Liver (tissue), 8 donors: ENCODE measurements at regions not wholly inside any gene's neighbourhood (a gene's known extent, or its start where the extent isn't known, plus 50 kb on each side); places are given as distances from the start of the nearest gene placed in this dataset.

ENCODE experiments used
- DNase-seq: peaks from one replicate; pipeline ENCODE4 v3.0.0-alpha.2; 2017; ENCODE audit warnings: low spot score
- H3K27ac ChIP-seq, 2 donors: one replicate each; pipeline ENCODE4 v1.7.0; 2013; ENCODE audit warnings: inconsistent platforms in 2 of 2, low read length in 2 of 2, control low read depth in 1 of 2, low read depth in 1 of 2, mild to moderate bottlenecking in 1 of 2
- H3K27me3 ChIP-seq, 4 donors: one replicate each; pipeline versions ENCODE4 v1.6.1 to v1.7.0; 2013; ENCODE audit warnings: low read length in 3 of 4, inconsistent platforms in 1 of 4, mild to moderate bottlenecking in 1 of 4, moderate library complexity in 1 of 4; ENCODE audit not compliant: control insufficient read depth in 4 of 4, insufficient read depth in 4 of 4
- H3K36me3 ChIP-seq, 4 donors: one replicate each; pipeline versions ENCODE4 v1.6.1 to v1.7.0; 2013; ENCODE audit warnings: low read length in 3 of 4, mild to moderate bottlenecking in 3 of 4, low read depth in 1 of 4, moderate library complexity in 1 of 4; ENCODE audit not compliant: control insufficient read depth in 4 of 4, insufficient read depth in 3 of 4
- H3K4me1 ChIP-seq, 4 donors: one replicate each; pipeline versions ENCODE4 v1.6.1 to v1.7.0; 2013; ENCODE audit warnings: low read length in 3 of 4, mild to moderate bottlenecking in 3 of 4, moderate library complexity in 1 of 4; ENCODE audit not compliant: control insufficient read depth in 4 of 4, insufficient read depth in 4 of 4
- H3K4me3 ChIP-seq, 3 donors: one replicate each; pipeline versions ENCODE4 v1.6.1 to v1.7.0; 2013; ENCODE audit warnings: low read length in 3 of 3, control low read depth in 1 of 3, low read depth in 1 of 3, mild to moderate bottlenecking in 1 of 3
- H3K9ac ChIP-seq, 2 donors: one replicate each; pipeline ENCODE4 v1.7.0; 2013; ENCODE audit warnings: low read length in 2 of 2, mild to moderate bottlenecking in 2 of 2, moderate library complexity in 2 of 2, control low read depth in 1 of 2, low read depth in 1 of 2
- H3K9me3 ChIP-seq, 4 donors: one replicate each; pipeline versions ENCODE4 v1.6.1 to v1.7.0; 2013; ENCODE audit warnings: low read length in 3 of 4; ENCODE audit not compliant: control insufficient read depth in 4 of 4
- EGR1 ChIP-seq, 2 donors: IDR thresholded peaks; 2 replicates each; pipeline ENCODE4 v1.6.1; 2016 to 2018; ENCODE audit warnings: antibody characterized with exemption in 2 of 2, low read depth in 2 of 2
- FOXA1 ChIP-seq: IDR thresholded peaks from 2 replicates; pipeline ENCODE4 v1.6.1; 2016; ENCODE audit warnings: antibody characterized with exemption
- FOXA2 ChIP-seq: IDR thresholded peaks from 2 replicates; pipeline ENCODE4 v1.6.1; 2016; ENCODE audit warnings: antibody characterized with exemption
- GABPA ChIP-seq, 2 donors: IDR thresholded peaks in 1 of 2; conservative IDR thresholded peaks in 1 of 2; 2 replicates each; pipeline ENCODE4 v1.6.1; 2016; ENCODE audit warnings: antibody characterized with exemption in 2 of 2, mild to moderate bottlenecking in 1 of 2, moderate library complexity in 1 of 2
- HNF4A ChIP-seq, 2 donors: conservative IDR thresholded peaks; 2 replicates each; pipeline ENCODE4 v1.6.1; 2016; ENCODE audit warnings: antibody characterized with exemption in 2 of 2, mild to moderate bottlenecking in 2 of 2
- HNF4G ChIP-seq: IDR thresholded peaks from 2 replicates; pipeline ENCODE4 v1.6.1; 2016; ENCODE audit warnings: antibody characterized with exemption
- JUND ChIP-seq, 2 donors: IDR thresholded peaks; 2 replicates each; pipeline ENCODE4 v1.6.1; 2016; ENCODE audit warnings: antibody characterized with exemption in 2 of 2
- NR2F2 ChIP-seq: IDR thresholded peaks from 2 replicates; pipeline ENCODE4 v1.6.1; 2016; ENCODE audit warnings: antibody characterized with exemption
- RAD21 ChIP-seq, 2 donors: IDR thresholded peaks; 2 replicates each; pipeline ENCODE4 v1.6.1; 2016; ENCODE audit warnings: antibody characterized with exemption in 2 of 2, mild to moderate bottlenecking in 2 of 2
- RXRA ChIP-seq, 2 donors: IDR thresholded peaks; 2 replicates each; pipeline ENCODE4 v1.6.1; 2017 to 2018; ENCODE audit warnings: antibody characterized with exemption in 2 of 2, mild to moderate bottlenecking in 1 of 2
- SP1 ChIP-seq: IDR thresholded peaks from 2 replicates; pipeline ENCODE4 v1.6.1; 2018; ENCODE audit warnings: antibody characterized with exemption, mild to moderate bottlenecking
- TAF1 ChIP-seq: conservative IDR thresholded peaks from 2 replicates; pipeline ENCODE4 v1.6.1; 2016; ENCODE audit warnings: antibody characterized with exemption, mild to moderate bottlenecking
- YY1 ChIP-seq: IDR thresholded peaks from 2 replicates; pipeline ENCODE4 v1.6.1; 2016; ENCODE audit warnings: antibody characterized with exemption, mild to moderate bottlenecking
- WGBS: extraction: QIAGEN DNeasy Blood & Tissue Kit; methylation state at CpG from one replicate; pipeline ENCODE4 v1.1.7; 2013; 5-methylcytosine and 5-hydroxymethylcytosine counted together
- TF ChIP-seq, protein P1 (sequence below): IDR thresholded peaks from 2 replicates; pipeline ENCODE4 v1.6.1; 2016; ENCODE audit warnings: antibody characterized with exemption, mild to moderate bottlenecking
- TF ChIP-seq, protein P2 (sequence below): IDR thresholded peaks from 2 replicates; pipeline ENCODE4 v1.6.1; 2016; ENCODE audit warnings: antibody characterized with exemption
- TF ChIP-seq, protein P3 (sequence below): IDR thresholded peaks from 2 replicates; pipeline ENCODE4 v1.6.1; 2016; ENCODE audit warnings: antibody characterized with exemption
- TF ChIP-seq, protein P4 (sequence below): IDR thresholded peaks from 2 replicates; pipeline ENCODE4 v1.6.1; 2016; ENCODE audit warnings: antibody characterized with exemption
- TF ChIP-seq, protein P5 (sequence below): fragments of 150-350 bp; IDR thresholded peaks from 2 replicates; pipeline ENCODE4 v1.5.1; 2017; ENCODE audit warnings: improper control_type of control experiment, low read depth, low read length; ENCODE audit not compliant: missing input control
- donor health status: healthy.
- donor health status: healthy.
- donor health status: healthy.
- donor health status: healthy.
- donor health status: healthy.

DNA sequence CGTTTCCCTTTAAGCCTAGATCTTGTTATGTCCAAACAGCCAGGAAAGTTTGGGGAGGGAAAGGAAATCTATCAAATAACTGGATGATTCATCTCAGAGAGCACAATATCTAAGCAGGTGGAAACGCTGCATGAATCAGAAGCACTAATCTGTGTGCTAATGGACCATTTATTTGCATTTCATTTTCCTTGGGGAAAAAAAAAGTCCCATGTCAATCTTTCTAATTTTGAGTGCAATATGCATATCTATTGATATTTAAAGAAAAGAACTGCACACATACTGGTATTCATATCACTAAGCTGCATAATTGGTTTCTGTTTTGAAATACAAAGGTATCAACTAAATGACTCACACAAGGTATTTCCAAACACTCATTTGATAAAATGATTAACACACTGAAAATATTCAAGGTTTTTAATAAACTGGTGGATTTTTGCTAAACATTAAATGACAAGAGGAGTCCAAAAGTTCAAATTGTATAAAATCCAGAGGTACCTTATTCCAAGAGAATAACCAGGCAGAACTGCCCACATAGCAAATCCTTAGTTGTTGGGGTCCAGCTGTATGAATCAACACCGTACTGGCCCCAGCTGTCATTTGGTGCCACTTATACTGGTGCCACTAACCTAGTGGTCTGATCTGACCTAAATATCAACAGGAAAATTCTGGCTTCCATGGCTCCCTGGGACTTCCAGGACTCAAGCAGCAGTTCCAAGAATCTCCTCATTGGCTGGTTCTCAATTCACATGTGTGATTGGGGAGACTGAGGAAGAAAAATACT lies 122.2 kb upstream of the SP4 start:
- DNase-seq = no peak
- Histone ChIP-seq H3K9me3 (peaks cover 0 to 7% (median 4%) of the 10 kb centered on the region in 4 donors), H3K9ac (no peak overlapping the region), H3K4me1 (no peaks in the 10 kb centered on the region), H3K27me3 (no peaks in the 10 kb centered on the region), H3K4me3 (no peak overlapping the region), H3K36me3 (no peaks in the 10 kb centered on the region), H3K27ac (no peak overlapping the region)
- TF ChIP-seq HNF4A (conservative IDR thresholded peaks at IDR 0.05) (no peak), RAD21 (IDR thresholded peaks at IDR 0.05) (no peak), NR2F2 (no peak), YY1 (no peak), FOXA1 (no peak), GABPA (IDR thresholded peaks at IDR 0.05 in 1 of 2, conservative IDR thresholded peaks at IDR 0.05 in 1 of 2) (no peak), RXRA (IDR thresholded peaks at IDR 0.05) (no peak), TAF1 (no peak), FOXA2 (no peak), SP1 (no peak), JUND (IDR thresholded peaks at IDR 0.05) (no peak), HNF4G (no peak), EGR1 (IDR thresholded peaks at IDR 0.05; ENCODE audit: low read depth in 2 of 2) (no peak)
- TF ChIP-seq, protein P1, sequence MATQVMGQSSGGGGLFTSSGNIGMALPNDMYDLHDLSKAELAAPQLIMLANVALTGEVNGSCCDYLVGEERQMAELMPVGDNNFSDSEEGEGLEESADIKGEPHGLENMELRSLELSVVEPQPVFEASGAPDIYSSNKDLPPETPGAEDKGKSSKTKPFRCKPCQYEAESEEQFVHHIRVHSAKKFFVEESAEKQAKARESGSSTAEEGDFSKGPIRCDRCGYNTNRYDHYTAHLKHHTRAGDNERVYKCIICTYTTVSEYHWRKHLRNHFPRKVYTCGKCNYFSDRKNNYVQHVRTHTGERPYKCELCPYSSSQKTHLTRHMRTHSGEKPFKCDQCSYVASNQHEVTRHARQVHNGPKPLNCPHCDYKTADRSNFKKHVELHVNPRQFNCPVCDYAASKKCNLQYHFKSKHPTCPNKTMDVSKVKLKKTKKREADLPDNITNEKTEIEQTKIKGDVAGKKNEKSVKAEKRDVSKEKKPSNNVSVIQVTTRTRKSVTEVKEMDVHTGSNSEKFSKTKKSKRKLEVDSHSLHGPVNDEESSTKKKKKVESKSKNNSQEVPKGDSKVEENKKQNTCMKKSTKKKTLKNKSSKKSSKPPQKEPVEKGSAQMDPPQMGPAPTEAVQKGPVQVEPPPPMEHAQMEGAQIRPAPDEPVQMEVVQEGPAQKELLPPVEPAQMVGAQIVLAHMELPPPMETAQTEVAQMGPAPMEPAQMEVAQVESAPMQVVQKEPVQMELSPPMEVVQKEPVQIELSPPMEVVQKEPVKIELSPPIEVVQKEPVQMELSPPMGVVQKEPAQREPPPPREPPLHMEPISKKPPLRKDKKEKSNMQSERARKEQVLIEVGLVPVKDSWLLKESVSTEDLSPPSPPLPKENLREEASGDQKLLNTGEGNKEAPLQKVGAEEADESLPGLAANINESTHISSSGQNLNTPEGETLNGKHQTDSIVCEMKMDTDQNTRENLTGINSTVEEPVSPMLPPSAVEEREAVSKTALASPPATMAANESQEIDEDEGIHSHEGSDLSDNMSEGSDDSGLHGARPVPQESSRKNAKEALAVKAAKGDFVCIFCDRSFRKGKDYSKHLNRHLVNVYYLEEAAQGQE = no peak
- TF ChIP-seq, protein P2, sequence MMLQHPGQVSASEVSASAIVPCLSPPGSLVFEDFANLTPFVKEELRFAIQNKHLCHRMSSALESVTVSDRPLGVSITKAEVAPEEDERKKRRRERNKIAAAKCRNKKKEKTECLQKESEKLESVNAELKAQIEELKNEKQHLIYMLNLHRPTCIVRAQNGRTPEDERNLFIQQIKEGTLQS = no peak
- TF ChIP-seq, protein P3, sequence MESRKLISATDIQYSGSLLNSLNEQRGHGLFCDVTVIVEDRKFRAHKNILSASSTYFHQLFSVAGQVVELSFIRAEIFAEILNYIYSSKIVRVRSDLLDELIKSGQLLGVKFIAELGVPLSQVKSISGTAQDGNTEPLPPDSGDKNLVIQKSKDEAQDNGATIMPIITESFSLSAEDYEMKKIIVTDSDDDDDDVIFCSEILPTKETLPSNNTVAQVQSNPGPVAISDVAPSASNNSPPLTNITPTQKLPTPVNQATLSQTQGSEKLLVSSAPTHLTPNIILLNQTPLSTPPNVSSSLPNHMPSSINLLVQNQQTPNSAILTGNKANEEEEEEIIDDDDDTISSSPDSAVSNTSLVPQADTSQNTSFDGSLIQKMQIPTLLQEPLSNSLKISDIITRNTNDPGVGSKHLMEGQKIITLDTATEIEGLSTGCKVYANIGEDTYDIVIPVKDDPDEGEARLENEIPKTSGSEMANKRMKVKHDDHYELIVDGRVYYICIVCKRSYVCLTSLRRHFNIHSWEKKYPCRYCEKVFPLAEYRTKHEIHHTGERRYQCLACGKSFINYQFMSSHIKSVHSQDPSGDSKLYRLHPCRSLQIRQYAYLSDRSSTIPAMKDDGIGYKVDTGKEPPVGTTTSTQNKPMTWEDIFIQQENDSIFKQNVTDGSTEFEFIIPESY = no peak
- TF ChIP-seq, protein P4, sequence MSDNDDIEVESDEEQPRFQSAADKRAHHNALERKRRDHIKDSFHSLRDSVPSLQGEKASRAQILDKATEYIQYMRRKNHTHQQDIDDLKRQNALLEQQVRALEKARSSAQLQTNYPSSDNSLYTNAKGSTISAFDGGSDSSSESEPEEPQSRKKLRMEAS = no peak
- TF ChIP-seq, protein P5, sequence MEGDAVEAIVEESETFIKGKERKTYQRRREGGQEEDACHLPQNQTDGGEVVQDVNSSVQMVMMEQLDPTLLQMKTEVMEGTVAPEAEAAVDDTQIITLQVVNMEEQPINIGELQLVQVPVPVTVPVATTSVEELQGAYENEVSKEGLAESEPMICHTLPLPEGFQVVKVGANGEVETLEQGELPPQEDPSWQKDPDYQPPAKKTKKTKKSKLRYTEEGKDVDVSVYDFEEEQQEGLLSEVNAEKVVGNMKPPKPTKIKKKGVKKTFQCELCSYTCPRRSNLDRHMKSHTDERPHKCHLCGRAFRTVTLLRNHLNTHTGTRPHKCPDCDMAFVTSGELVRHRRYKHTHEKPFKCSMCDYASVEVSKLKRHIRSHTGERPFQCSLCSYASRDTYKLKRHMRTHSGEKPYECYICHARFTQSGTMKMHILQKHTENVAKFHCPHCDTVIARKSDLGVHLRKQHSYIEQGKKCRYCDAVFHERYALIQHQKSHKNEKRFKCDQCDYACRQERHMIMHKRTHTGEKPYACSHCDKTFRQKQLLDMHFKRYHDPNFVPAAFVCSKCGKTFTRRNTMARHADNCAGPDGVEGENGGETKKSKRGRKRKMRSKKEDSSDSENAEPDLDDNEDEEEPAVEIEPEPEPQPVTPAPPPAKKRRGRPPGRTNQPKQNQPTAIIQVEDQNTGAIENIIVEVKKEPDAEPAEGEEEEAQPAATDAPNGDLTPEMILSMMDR = no peak
- 74% methylated on average over 3 of the region's 3 CpGs for WGBS
